NCI-H524 (cell line): ENCODE measurements at regions not wholly inside any gene's neighbourhood (a gene's known extent, or its start where the extent isn't known, plus 50 kb on each side); places are given as distances from the start of the nearest gene placed in this dataset.

Source experiments
- DNase-seq, 2 experiments: peaks; one replicate each; lab custom pipeline; 2025; lab: John Stamatoyannopoulos, UW

- DNase-seq: no peak
Measured at GRCh38 chr18:71899183-71899582, 645.0 kb downstream of the CBLN2 start.

- no peak for DNase-seq
Measured at GRCh38 chr18:71887509-71887908, 656.6 kb downstream of the CBLN2 start.

- DNase-seq: no peak
Measured at GRCh38 chr18:71878226-71878625, 665.9 kb downstream of the CBLN2 start.

- DNase-seq: no peak
Measured at GRCh38 chr18:71873695-71874094, 670.4 kb downstream of the CBLN2 start.

- no peak for DNase-seq
Measured at GRCh38 chr18:71865888-71866287, 678.3 kb downstream of the CBLN2 start.

GRCh38 chr18:71850602-71851001 lies 693.5 kb downstream of the CBLN2 start:
- DNase-seq: no peak

GRCh38 chr18:71849407-71849806 lies 694.7 kb downstream of the CBLN2 start:
- no peak for DNase-seq

- no peak for DNase-seq
Measured at GRCh38 chr18:71846716-71847115, 697.4 kb downstream of the CBLN2 start.

- DNase-seq: no peak
Measured at GRCh38 chr18:71844814-71845213, 699.3 kb downstream of the CBLN2 start.

GRCh38 chr18:71842666-71843065 lies 701.5 kb downstream of the CBLN2 start:
- no peak for DNase-seq

GRCh38 chr18:71837547-71837946 lies 706.6 kb downstream of the CBLN2 start:
- no peak for DNase-seq

GRCh38 chr18:71832946-71833617 lies 711.1 kb downstream of the CBLN2 start:
- no peak for DNase-seq

- no peak for DNase-seq
Measured at GRCh38 chr18:71831039-71831438, 713.1 kb downstream of the CBLN2 start.

GRCh38 chr18:71827301-71827700 lies 716.8 kb downstream of the CBLN2 start:
- DNase-seq: no peak

- no peak for DNase-seq
Measured at GRCh38 chr18:71815305-71815704, 728.8 kb downstream of the CBLN2 start.

GRCh38 chr18:71809711-71810110 lies 734.4 kb downstream of the CBLN2 start:
- DNase-seq: no peak

GRCh38 chr18:71808616-71809015 lies 735.5 kb downstream of the CBLN2 start:
- no peak for DNase-seq

GRCh38 chr18:71807586-71807985 lies 736.6 kb downstream of the CBLN2 start:
- DNase-seq: no peak

GRCh38 chr18:71798986-71799673 lies 745.0 kb downstream of the CBLN2 start:
- no peak for DNase-seq

GRCh38 chr18:71797554-71797953 lies 746.6 kb downstream of the CBLN2 start:
- no peak for DNase-seq

- peak; percentile 4 to 31 for DNase-seq
Measured at GRCh38 chr18:71784777-71785176, 759.4 kb downstream of the CBLN2 start.

GRCh38 chr18:71760541-71760940 lies 783.6 kb downstream of the CBLN2 start:
- no peak for DNase-seq

GRCh38 chr18:71754246-71754645 lies 789.9 kb downstream of the CBLN2 start:
- DNase-seq: no peak

- no peak for DNase-seq
Measured at GRCh38 chr18:71743634-71744033, 800.5 kb downstream of the CBLN2 start.
